OCI-LY1 (cell line): ENCODE measurements at regions not wholly inside any gene's neighbourhood (a gene's known extent, or its start where the extent isn't known, plus 50 kb on each side); places are given as distances from the start of the nearest gene placed in this dataset.

ENCODE experiments used
- H2AFZ ChIP-seq: fragments of 200-600 bp; sonication (generic), shearing (Covaris generic); 2 replicates; pipeline ENCODE4 v1.6.0; 2014; ENCODE audit warnings: antibody characterized with exemption, mild to moderate bottlenecking, low read length
- H3F3A ChIP-seq: fragments of 200-600 bp; sonication (generic), shearing (Covaris generic); 2 replicates; pipeline ENCODE4 v1.6.0; 2014; ENCODE audit warnings: mild to moderate bottlenecking, antibody characterized with exemption, low read length, moderate library complexity; ENCODE audit not compliant: insufficient read depth
- H3K27ac ChIP-seq: fragments of 200-600 bp; sonication (generic); 2 replicates; pipeline ENCODE4 v1.5.1; 2014; ENCODE audit warnings: low read length, mixed run types, mild to moderate bottlenecking, low read depth; ENCODE audit not compliant: poor library complexity, severe bottlenecking
- H3K27me3 ChIP-seq: fragments of 200-600 bp; sonication (generic); 2 replicates; pipeline ENCODE4 v1.6.0; 2014; ENCODE audit warnings: antibody characterized with exemption, mild to moderate bottlenecking, low read length, moderate library complexity; ENCODE audit not compliant: insufficient read depth
- H3K36me3 ChIP-seq: fragments of 200-600 bp; sonication (generic); 2 replicates; pipeline ENCODE4 v1.6.1; 2014; ENCODE audit warnings: mild to moderate bottlenecking, antibody characterized with exemption, low read length, moderate library complexity, mixed read lengths; ENCODE audit not compliant: insufficient read depth
- H3K4me1 ChIP-seq: fragments of 200-600 bp; sonication (generic); 2 replicates; pipeline ENCODE4 v1.5.1; 2014; ENCODE audit warnings: mild to moderate bottlenecking, low read length, moderate library complexity; ENCODE audit not compliant: insufficient read depth, severe bottlenecking
- H3K4me2 ChIP-seq: fragments of 200-600 bp; sonication (generic), shearing (Covaris generic); 2 replicates; pipeline ENCODE4 v1.6.1; 2014; ENCODE audit warnings: low read length
- H3K4me3 ChIP-seq: fragments of 200-600 bp; sonication (generic); 2 replicates; pipeline ENCODE4 v1.5.1; 2014; ENCODE audit warnings: low read length, low read depth, mild to moderate bottlenecking, mixed read lengths; ENCODE audit not compliant: poor library complexity, severe bottlenecking
- H3K79me2 ChIP-seq: fragments of 200-600 bp; shearing (Covaris generic); 2 replicates; pipeline ENCODE4 v1.6.1; 2016; ENCODE audit warnings: mixed run types, low read length, mixed read lengths; ENCODE audit not compliant: insufficient read depth
- H3K9ac ChIP-seq: fragments of 200-600 bp; sonication (generic), shearing (Covaris generic); 2 replicates; pipeline ENCODE4 v1.6.1; 2014; ENCODE audit warnings: mild to moderate bottlenecking, low read length, mixed read lengths
- H3K9me2 ChIP-seq: fragments of 200-600 bp; sonication (generic), shearing (Covaris generic); 2 replicates; pipeline ENCODE4 v1.6.1; 2014; ENCODE audit warnings: low read depth, mild to moderate bottlenecking, low read length, mixed read lengths
- H3K9me3 ChIP-seq: fragments of 200-600 bp; shearing (Covaris generic); 2 replicates; pipeline ENCODE4 v1.6.1; 2014; ENCODE audit warnings: low read length, mixed read lengths
- H4K20me1 ChIP-seq: fragments of 200-600 bp; sonication (generic), shearing (Covaris generic); 2 replicates; pipeline ENCODE4 v1.6.0; 2016; ENCODE audit warnings: mild to moderate bottlenecking, low read length; ENCODE audit not compliant: insufficient read depth
- CTCF ChIP-seq: fragments of 200-600 bp; sonication (generic), shearing (Covaris generic); IDR thresholded peaks from 2 replicates; pipeline ENCODE4 v1.5.1; 2017; ENCODE audit warnings: mild to moderate bottlenecking, antibody characterized with exemption, low read length, moderate library complexity, mixed read lengths
- EZH2 ChIP-seq: fragments of 200-600 bp; sonication (generic), shearing (Covaris generic); IDR thresholded peaks from 2 replicates; pipeline ENCODE4 v1.8.0; 2017; ENCODE audit warnings: borderline replicate concordance, mixed run types, mild to moderate bottlenecking, antibody characterized with exemption, low read length, moderate library complexity, mixed read lengths

- H3K9me3 ChIP-seq: no peaks in the 10 kb centered on the region
- no peaks in the 10 kb centered on the region for H3K79me2 ChIP-seq
- H3K4me3 ChIP-seq: no peak overlapping the region
- H3K36me3 ChIP-seq: 0 out of 2 replicates have a peak, but pooled peaks cover 3% of the 10 kb centered on the region
- H2AFZ ChIP-seq: no peak overlapping the region
- no peak overlapping the region for H3K4me2 ChIP-seq
- H3K27ac ChIP-seq: no peak overlapping the region
- no peak overlapping the region for H3K9ac ChIP-seq
- TF ChIP-seq EZH2 (no peak), CTCF (no peak)
- no peaks in the 10 kb centered on the region for H3K9me2 ChIP-seq
- peaks cover 14% of the 10 kb centered on the region for H3K4me1 ChIP-seq
- H4K20me1 ChIP-seq: no peaks in the 10 kb centered on the region
- H3F3A ChIP-seq: no peaks in the 10 kb centered on the region
- H3K27me3 ChIP-seq: no peaks in the 10 kb centered on the region
These were observed 531.0 kb upstream of the ZFP42 start for GRCh38 chr4:187464573-187464972.

GRCh38 chr4:187467224-187467623 is 528.3 kb upstream of the ZFP42 start:
- H2AFZ ChIP-seq: no peak overlapping the region
- peaks cover 14% of the 10 kb centered on the region for H3K4me1 ChIP-seq
- no peaks in the 10 kb centered on the region for H3K9me2 ChIP-seq
- no peaks in the 10 kb centered on the region for H3K27me3 ChIP-seq
- no peaks in the 10 kb centered on the region for H3F3A ChIP-seq
- no peak overlapping the region for H3K4me3 ChIP-seq
- TF ChIP-seq CTCF (no peak), EZH2 (no peak)
- H3K36me3 ChIP-seq: 0 out of 2 replicates have a peak, but pooled peaks cover 3% of the 10 kb centered on the region
- no peak overlapping the region for H3K27ac ChIP-seq
- H3K9me3 ChIP-seq: no peaks in the 10 kb centered on the region
- H3K79me2 ChIP-seq: no peaks in the 10 kb centered on the region
- H3K9ac ChIP-seq: no peak overlapping the region
- H3K4me2 ChIP-seq: no peak overlapping the region
- H4K20me1 ChIP-seq: no peaks in the 10 kb centered on the region

- H3K4me2 ChIP-seq: no peak overlapping the region
- no peak for TF ChIP-seq CTCF
- no peak for TF ChIP-seq EZH2
These were observed 525.9 kb upstream of the ZFP42 start for GRCh38 chr4:187469627-187470026.

More at GRCh38 chr4:187469627-187470026, 525.9 kb upstream of the ZFP42 start:
- 0 out of 2 replicates have a peak, but pooled peaks cover 3% of the 10 kb centered on the region for H3K36me3 ChIP-seq
- H3K27me3 ChIP-seq: no peaks in the 10 kb centered on the region
- H3K9ac ChIP-seq: no peak overlapping the region
- H3K9me3 ChIP-seq: no peaks in the 10 kb centered on the region
- no peak overlapping the region for H3K4me3 ChIP-seq
- H2AFZ ChIP-seq: 0 out of 2 replicates have a peak overlapping the region, but pooled peaks have one; percentile 26
- no peaks in the 10 kb centered on the region for H3K9me2 ChIP-seq
- H3K27ac ChIP-seq: no peak overlapping the region
- H3K4me1 ChIP-seq: peaks cover 3% of the 10 kb centered on the region
- H4K20me1 ChIP-seq: no peaks in the 10 kb centered on the region
- H3K79me2 ChIP-seq: no peaks in the 10 kb centered on the region
- no peaks in the 10 kb centered on the region for H3F3A ChIP-seq
